ENCODE measurements at regions not wholly inside any gene's neighbourhood (a gene's known extent, or its start where the extent isn't known, plus 50 kb on each side); places are given as distances from the start of the nearest gene placed in this dataset.
"Not testable (repeated sequence)": the region's sequence is repeated elsewhere in the genome, so short reads cannot be mapped to it uniquely, and the experiment has no call there.

GRCh38 chr3:159378396-159379194, 576.7 kb downstream of the MFSD1 start:
- no peaks in the 10 kb centered on the region for H3K27me3 Mint-ChIP-seq
- ATAC-seq, result no peak
- no peaks in the 10 kb centered on the region for H3K4me1 Mint-ChIP-seq
- no peak overlapping the region for H3K4me3 Mint-ChIP-seq
- no peaks in the 10 kb centered on the region for H3K9me3 Mint-ChIP-seq
- H3K36me3 Mint-ChIP-seq, result no peaks in the 10 kb centered on the region
- H3K27ac Mint-ChIP-seq, result no peak overlapping the region

- Mint-ChIP-seq H3K4me3 (no peak overlapping the region), H3K36me3 (no peaks in the 10 kb centered on the region), H3K4me1 (no peaks in the 10 kb centered on the region), H3K27me3 (no peaks in the 10 kb centered on the region), H3K27ac (no peak overlapping the region), H3K9me3 (peaks cover 2% of the 10 kb centered on the region)
- ATAC-seq, result no peak
Observed at GRCh38 chr3:159380891-159381290, 579.0 kb downstream of the MFSD1 start.

- Mint-ChIP-seq H3K27me3 (no peaks in the 10 kb centered on the region), H3K4me3 (no peak overlapping the region), H3K27ac (no peak overlapping the region), H3K36me3 (no peaks in the 10 kb centered on the region), H3K9me3 (peaks cover 4% of the 10 kb centered on the region), H3K4me1 (no peaks in the 10 kb centered on the region)
- no peak for ATAC-seq
Observed at GRCh38 chr3:159390656-159391212, 588.9 kb downstream of the MFSD1 start.

GRCh38 chr3:159397683-159398082, 591.0 kb upstream of the IL12A start:
- H3K4me1 Mint-ChIP-seq, ATAC-seq, H3K36me3 Mint-ChIP-seq, H3K9me3 Mint-ChIP-seq, H3K4me3 Mint-ChIP-seq, H3K27me3 Mint-ChIP-seq, H3K27ac Mint-ChIP-seq: not testable (repeated sequence)

GRCh38 chr3:159401069-159401468, 587.6 kb upstream of the IL12A start:
- no peak for ATAC-seq

GRCh38 chr3:159409711-159410110, 578.9 kb upstream of the IL12A start:
- not testable (repeated sequence) for H3K27me3 Mint-ChIP-seq, H3K27ac Mint-ChIP-seq, ATAC-seq, H3K36me3 Mint-ChIP-seq, H3K4me3 Mint-ChIP-seq, H3K4me1 Mint-ChIP-seq
- H3K9me3 Mint-ChIP-seq, result peaks cover 21% of the 10 kb centered on the region

More at GRCh38 chr3:159401069-159401468, 587.6 kb upstream of the IL12A start:
- H3K4me1 Mint-ChIP-seq, result no peaks in the 10 kb centered on the region
- peaks cover 5% of the 10 kb centered on the region for H3K9me3 Mint-ChIP-seq
- no peaks in the 10 kb centered on the region for H3K36me3 Mint-ChIP-seq
- H3K27me3 Mint-ChIP-seq, result no peaks in the 10 kb centered on the region
- H3K4me3 Mint-ChIP-seq, result no peak overlapping the region
- H3K27ac Mint-ChIP-seq, result no peak overlapping the region

GRCh38 chr3:159413319-159413718, 575.3 kb upstream of the IL12A start:
- no peak for ATAC-seq
- Mint-ChIP-seq H3K36me3 (no peaks in the 10 kb centered on the region), H3K27me3 (no peaks in the 10 kb centered on the region), H3K9me3 (peaks cover 20% of the 10 kb centered on the region), H3K4me1 (no peaks in the 10 kb centered on the region), H3K27ac (no peak overlapping the region), H3K4me3 (no peak overlapping the region)

GRCh38 chr3:159416856-159417255, 571.8 kb upstream of the IL12A start:
- Mint-ChIP-seq H3K9me3 (no peaks in the 10 kb centered on the region), H3K4me3 (no peak overlapping the region), H3K27ac (no peak overlapping the region), H3K4me1 (no peaks in the 10 kb centered on the region), H3K27me3 (no peaks in the 10 kb centered on the region), H3K36me3 (no peaks in the 10 kb centered on the region)
- ATAC-seq, result no peak

GRCh38 chr3:159417761-159418160, 570.9 kb upstream of the IL12A start:
- no peak overlapping the region for H3K27ac Mint-ChIP-seq
- no peaks in the 10 kb centered on the region for H3K9me3 Mint-ChIP-seq
- no peaks in the 10 kb centered on the region for H3K36me3 Mint-ChIP-seq
- no peaks in the 10 kb centered on the region for H3K4me1 Mint-ChIP-seq
- no peak for ATAC-seq
- H3K4me3 Mint-ChIP-seq, result no peak overlapping the region
- H3K27me3 Mint-ChIP-seq, result no peaks in the 10 kb centered on the region

GRCh38 chr3:159418571-159419526, 569.8 kb upstream of the IL12A start:
- Mint-ChIP-seq H3K36me3 (no peaks in the 10 kb centered on the region), H3K4me1 (no peaks in the 10 kb centered on the region), H3K9me3 (no peaks in the 10 kb centered on the region), H3K4me3 (no peak overlapping the region), H3K27me3 (no peaks in the 10 kb centered on the region), H3K27ac (no peak overlapping the region)
- no peak for ATAC-seq

GRCh38 chr3:159429702-159430101, 558.9 kb upstream of the IL12A start:
- ATAC-seq, result no peak
- Mint-ChIP-seq H3K27ac (no peak overlapping the region), H3K36me3 (no peaks in the 10 kb centered on the region), H3K9me3 (no peaks in the 10 kb centered on the region), H3K4me3 (no peak overlapping the region), H3K27me3 (no peaks in the 10 kb centered on the region), H3K4me1 (no peaks in the 10 kb centered on the region)

GRCh38 chr3:159432682-159433340, 555.8 kb upstream of the IL12A start:
- no peak for ATAC-seq
- Mint-ChIP-seq H3K4me1 (no peaks in the 10 kb centered on the region), H3K9me3 (no peaks in the 10 kb centered on the region), H3K27me3 (no peaks in the 10 kb centered on the region), H3K36me3 (no peaks in the 10 kb centered on the region), H3K27ac (no peak overlapping the region), H3K4me3 (no peak overlapping the region)

- Mint-ChIP-seq H3K4me1 (no peaks in the 10 kb centered on the region), H3K4me3 (no peak overlapping the region), H3K9me3 (peaks cover 4% of the 10 kb centered on the region), H3K36me3 (no peaks in the 10 kb centered on the region), H3K27me3 (no peaks in the 10 kb centered on the region), H3K27ac (no peak overlapping the region)
- no peak for ATAC-seq
Observed at GRCh38 chr3:159439346-159439745, 549.3 kb upstream of the IL12A start.

GRCh38 chr3:159441279-159441678, 547.4 kb upstream of the IL12A start:
- no peak for ATAC-seq
- Mint-ChIP-seq H3K4me3 (no peak overlapping the region), H3K36me3 (no peaks in the 10 kb centered on the region), H3K27ac (no peak overlapping the region), H3K9me3 (peaks cover 6% of the 10 kb centered on the region), H3K27me3 (no peaks in the 10 kb centered on the region), H3K4me1 (no peaks in the 10 kb centered on the region)

- Mint-ChIP-seq H3K4me1 (no peaks in the 10 kb centered on the region), H3K9me3 (peaks cover 6% of the 10 kb centered on the region), H3K27ac (no peak overlapping the region), H3K4me3 (no peak overlapping the region), H3K36me3 (no peaks in the 10 kb centered on the region), H3K27me3 (no peaks in the 10 kb centered on the region)
- ATAC-seq, result no peak
Observed at GRCh38 chr3:159443266-159443665, 545.4 kb upstream of the IL12A start.

Measured in stimulated activated memory B cell treated with anti-CD40 and anti-IgM and Interleukin-4, amounts not matched to agents 10 μg/mL and 1 μg/mL and 100 μg/mL, for 72 hours (primary cell).